GM21717 (cell line): ENCODE measurements at regions not wholly inside any gene's neighbourhood (a gene's known extent, or its start where the extent isn't known, plus 50 kb on each side); places are given as distances from the start of the nearest gene placed in this dataset.
"Not testable (repeated sequence)": the region's sequence is repeated elsewhere in the genome, so short reads cannot be mapped to it uniquely, and the experiment has no call there.

Experiments
- ATAC-seq: cut with Tn5 transposase; IDR thresholded peaks from one replicate; pipeline ENCODE4 v1.9.1; 2021; ENCODE audit warnings: mild to moderate bottlenecking, moderate library complexity; ENCODE audit not compliant: unreplicated experiment

GRCh38 chr7:143704813-143705212, 52.7 kb downstream of the CTAGE6 start:
- ATAC-seq = not testable (repeated sequence)

GRCh38 chr7:143700759-143701699, 56.5 kb downstream of the CTAGE6 start:
- peak; percentile 100 for ATAC-seq
